ENCODE measurements at regions not wholly inside any gene's neighbourhood (a gene's known extent, or its start where the extent isn't known, plus 50 kb on each side); places are given as distances from the start of the nearest gene placed in this dataset.

GRCh38 chr12:68400226-68400829 is 68.2 kb upstream of the MDM1 start:
- no peak overlapping the region for H3K4me3 ChIP-seq (ENCODE audit: low read depth, low read length)
- no peak for TF ChIP-seq CTCF (IDR thresholded peaks at IDR 0.05; ENCODE audit: insufficient read depth, low read depth, low read length, missing control alignments)
- DNase-seq (ENCODE audit: low read depth) = no peak

GRCh38 chr12:68402422-68402821 is 70.3 kb upstream of the MDM1 start:
- no peak overlapping the region for H3K4me3 ChIP-seq (ENCODE audit: low read depth, low read length)
- no peak for DNase-seq (ENCODE audit: low read depth)
- TF ChIP-seq CTCF (IDR thresholded peaks at IDR 0.05; ENCODE audit: insufficient read depth, low read depth, low read length, missing control alignments) = no peak

GRCh38 chr12:68403296-68403695 is 71.1 kb upstream of the MDM1 start:
- no peak for TF ChIP-seq CTCF (IDR thresholded peaks at IDR 0.05; ENCODE audit: insufficient read depth, low read depth, low read length, missing control alignments)

GRCh38 chr12:68403711-68404110 is 71.5 kb upstream of the MDM1 start:
- DNase-seq (ENCODE audit: low read depth) = no peak
- no peak overlapping the region for H3K4me3 ChIP-seq (ENCODE audit: low read depth, low read length)
- TF ChIP-seq CTCF (IDR thresholded peaks at IDR 0.05; ENCODE audit: insufficient read depth, low read depth, low read length, missing control alignments) = no peak

More at GRCh38 chr12:68403296-68403695, 71.1 kb upstream of the MDM1 start:
- no peak overlapping the region for H3K4me3 ChIP-seq (ENCODE audit: low read depth, low read length)
- DNase-seq (ENCODE audit: low read depth) = no peak

- no peak overlapping the region for H3K4me3 ChIP-seq (ENCODE audit: low read depth, low read length)
- DNase-seq (ENCODE audit: low read depth) = no peak
- no peak for TF ChIP-seq CTCF (IDR thresholded peaks at IDR 0.05; ENCODE audit: insufficient read depth, low read depth, low read length, missing control alignments)
Observed at GRCh38 chr12:68405343-68405781, 73.2 kb upstream of the MDM1 start.

- no peak for TF ChIP-seq CTCF (IDR thresholded peaks at IDR 0.05; ENCODE audit: insufficient read depth, low read depth, low read length, missing control alignments)
- H3K4me3 ChIP-seq (ENCODE audit: low read depth, low read length) = no peak overlapping the region
- DNase-seq (ENCODE audit: low read depth) = no peak
Observed at GRCh38 chr12:68406134-68406576, 74.0 kb upstream of the MDM1 start.

- TF ChIP-seq CTCF (IDR thresholded peaks at IDR 0.05; ENCODE audit: insufficient read depth, low read depth, low read length, missing control alignments) = no peak
- DNase-seq (ENCODE audit: low read depth) = no peak
- H3K4me3 ChIP-seq (ENCODE audit: low read depth, low read length) = no peak overlapping the region
Observed at GRCh38 chr12:68406911-68407310, 74.7 kb upstream of the MDM1 start.
